DLD1 (cell line): ENCODE measurements at regions not wholly inside any gene's neighbourhood (a gene's known extent, or its start where the extent isn't known, plus 50 kb on each side); places are given as distances from the start of the nearest gene placed in this dataset.

ENCODE experiments used
- in situ Hi-C: cut with HindIII; loops from 2 replicates; pipeline ENCODE4 v1.10.0; 2017; ENCODE audit warnings: low sequenced_read_pairs

GRCh38 chr1:94600556-94600955, 59.0 kb upstream of the F3 start:
- in situ Hi-C loops, result loop anchor here (25.0 kb wide), 1 partner anchor 187 kb away; no protein-coding TSS in a partner anchor

GRCh38 chr1:94599095-94599813, 57.7 kb upstream of the F3 start:
- in situ Hi-C loops, result loop anchor here (5.0 kb wide), 2 partner anchors 57 to 127 kb away; partner anchors contain the start of gene F3

GRCh38 chr1:94597701-94598100, 56.1 kb upstream of the F3 start:
- in situ Hi-C loops, result loop anchor here (5.0 kb wide), 2 partner anchors 55 to 125 kb away; partner anchors contain the start of gene F3

- in situ Hi-C loops, result loop anchor here (5.0 kb wide), 2 partner anchors 54 to 124 kb away; partner anchors contain the start of gene F3
Observed at GRCh38 chr1:94596260-94596659, 54.7 kb upstream of the F3 start.

GRCh38 chr1:94595658-94596057, 54.1 kb upstream of the F3 start:
- in situ Hi-C loops, result loop anchor here (5.0 kb wide), 2 partner anchors 53 to 123 kb away; partner anchors contain the start of gene F3

- in situ Hi-C loops, result no loop called here
Observed at GRCh38 chr1:94593611-94594010, 52.1 kb upstream of the F3 start.

- in situ Hi-C loops, result no loop called here
Observed at GRCh38 chr1:94592571-94592920, 51.0 kb upstream of the F3 start.

GRCh38 chr1:94591823-94592570, 50.4 kb upstream of the F3 start:
- in situ Hi-C loops, result no loop called here
